GM23338 (cell line): ENCODE measurements at regions not wholly inside any gene's neighbourhood (a gene's known extent, or its start where the extent isn't known, plus 50 kb on each side); places are given as distances from the start of the nearest gene placed in this dataset.

Source experiments
- ATAC-seq: fragments of 200-7000 bp; cut with Tn5 transposase; 3 replicates; pipeline ENCODE4 v1.9.1; 2020
- DNase-seq: peaks from one replicate; pipeline ENCODE4 v3.0.0-alpha.2; 2015; ENCODE audit warnings: low spot score
- H2AFZ ChIP-seq: fragments of 200-600 bp; sonication (generic); 2 replicates; pipeline ENCODE4 v1.8.0; 2016; ENCODE audit warnings: antibody characterized with exemption, mild to moderate bottlenecking, moderate library complexity
- H3F3A ChIP-seq: fragments of 200-600 bp; sonication (generic); replicated peaks from 2 replicates; pipeline ENCODE4 v1.8.0; 2017; ENCODE audit warnings: antibody characterized with exemption, mixed run types, low read depth
- H3K27ac ChIP-seq: fragments of 200-600 bp; sonication (generic); 2 replicates; pipeline ENCODE4 v1.6.1; 2016; ENCODE audit warnings: low read depth
- H3K27me3 ChIP-seq: fragments of 200-600 bp; sonication (generic); 2 replicates; pipeline ENCODE4 v1.8.0; 2016; ENCODE audit warnings: mild to moderate bottlenecking, mixed run types, moderate library complexity; ENCODE audit not compliant: insufficient read depth
- H3K36me3 ChIP-seq: fragments of 200-600 bp; sonication (generic); 2 replicates; pipeline ENCODE4 v1.8.0; 2016; ENCODE audit warnings: mild to moderate bottlenecking; ENCODE audit not compliant: insufficient read depth
- H3K4me1 ChIP-seq: fragments of 200-600 bp; sonication (generic); 2 replicates; pipeline ENCODE4 v1.8.0; 2016; ENCODE audit warnings: mild to moderate bottlenecking, moderate library complexity; ENCODE audit not compliant: insufficient read depth
- H3K4me2 ChIP-seq: fragments of 200-600 bp; sonication (generic); 2 replicates; pipeline ENCODE4 v1.7.1; 2017; ENCODE audit warnings: mixed run types
- H3K4me3 ChIP-seq: fragments of 200-600 bp; sonication (generic); 2 replicates; pipeline ENCODE4 v1.6.1; 2016; ENCODE audit warnings: mixed run types
- H3K79me2 ChIP-seq: fragments of 200-600 bp; sonication (generic); replicated peaks from 2 replicates; pipeline ENCODE4 v1.8.0; 2017; ENCODE audit warnings: mild to moderate bottlenecking; ENCODE audit not compliant: insufficient read depth
- H3K9me2 ChIP-seq: fragments of 200-600 bp; sonication (generic); 2 replicates; pipeline ENCODE4 v1.8.0; 2017; ENCODE audit not compliant: insufficient read depth
- H4K20me1 ChIP-seq: fragments of 200-600 bp; sonication (generic); replicated peaks from 2 replicates; pipeline ENCODE4 v1.8.0; 2017; ENCODE audit warnings: mild to moderate bottlenecking; ENCODE audit not compliant: insufficient read depth
- H3K27ac Mint-ChIP-seq: 2 replicates; pipeline ENCODE4 v1.8.0; 2020; ENCODE audit warnings: inconsistent platforms, mild to moderate bottlenecking, moderate library complexity, mixed read lengths
- H3K27me3 Mint-ChIP-seq: 3 replicates; pipeline ENCODE4 v1.8.0; 2022; ENCODE audit warnings: low read depth, mild to moderate bottlenecking, moderate library complexity, mixed read lengths, inconsistent platforms; ENCODE audit not compliant: insufficient read depth, poor library complexity
- H3K36me3 Mint-ChIP-seq: 3 replicates; pipeline ENCODE4 v1.8.0; 2021; ENCODE audit warnings: low read depth, mild to moderate bottlenecking, inconsistent platforms, moderate library complexity, mixed read lengths
- H3K4me1 Mint-ChIP-seq: 3 replicates; pipeline ENCODE4 v1.8.0; 2020; ENCODE audit warnings: mild to moderate bottlenecking, inconsistent platforms, mixed read lengths
- H3K4me3 Mint-ChIP-seq: 3 replicates; pipeline ENCODE4 v1.8.0; 2021; ENCODE audit warnings: moderate library complexity, mild to moderate bottlenecking, inconsistent platforms, mixed read lengths
- H3K9me3 Mint-ChIP-seq: 3 replicates; pipeline ENCODE4 v1.8.0; 2020; ENCODE audit warnings: moderate library complexity, mild to moderate bottlenecking, inconsistent platforms, mixed read lengths
- CREB1 ChIP-seq: fragments of 250-450 bp; sonication (Bioruptor Pico); IDR thresholded peaks from 2 replicates; pipeline ENCODE4 v1.5.0; 2020; ENCODE audit warnings: low read depth, mild to moderate bottlenecking, moderate library complexity
- ETS1 ChIP-seq: IDR thresholded peaks from 2 replicates; pipeline ENCODE4 v1.6.1; 2016; ENCODE audit warnings: antibody characterized with exemption
- EZH2 ChIP-seq: fragments of 200-600 bp; sonication (generic); IDR thresholded peaks from one replicate; pipeline ENCODE4 v1.8.0; 2017; ENCODE audit warnings: antibody characterized with exemption, mild to moderate bottlenecking, low read depth; ENCODE audit not compliant: unreplicated experiment
- EZH2phosphoT487 ChIP-seq: fragments of 200-600 bp; sonication (generic); IDR thresholded peaks from one replicate; pipeline ENCODE4 v1.8.1; 2018; ENCODE audit warnings: antibody characterized with exemption; ENCODE audit not compliant: unreplicated experiment
- JUNB ChIP-seq: IDR thresholded peaks from one replicate; pipeline ENCODE4 v1.6.1; 2016; ENCODE audit warnings: antibody characterized with exemption; ENCODE audit not compliant: unreplicated experiment
- NANOG ChIP-seq: IDR thresholded peaks from 2 replicates; pipeline ENCODE4 v1.6.1; 2016; ENCODE audit warnings: antibody characterized with exemption, borderline replicate concordance
- POLR2AphosphoS5 ChIP-seq: IDR thresholded peaks from 2 replicates; pipeline ENCODE4 v1.6.1; 2016; ENCODE audit warnings: antibody characterized with exemption, low read depth
- STAT1 ChIP-seq: IDR thresholded peaks from one replicate; pipeline ENCODE4 v1.6.1; 2016; ENCODE audit warnings: antibody characterized with exemption; ENCODE audit not compliant: unreplicated experiment
- ZNF114 ChIP-seq: fragments of 250-450 bp; sonication (Bioruptor Pico); IDR thresholded peaks from 2 replicates; pipeline ENCODE4 v1.5.0; 2020; ENCODE audit warnings: mild to moderate bottlenecking, moderate library complexity
- ZNF331 ChIP-seq: fragments of 250-450 bp; sonication (Bioruptor Pico); IDR thresholded peaks from 2 replicates; pipeline ENCODE4 v1.5.0; 2020; ENCODE audit warnings: low read depth, mild to moderate bottlenecking, moderate library complexity
- ZNF462 ChIP-seq: fragments of 250-450 bp; sonication (Bioruptor Pico); IDR thresholded peaks from 2 replicates; pipeline ENCODE4 v1.5.0; 2020; ENCODE audit warnings: mild to moderate bottlenecking, moderate library complexity
- TF ChIP-seq, protein P1 (sequence below): IDR thresholded peaks from one replicate; pipeline ENCODE4 v1.6.1; 2018; ENCODE audit warnings: antibody characterized with exemption; ENCODE audit not compliant: unreplicated experiment
- TF ChIP-seq, protein P2 (sequence below), 2 experiments: fragments of 200-600 bp in 1 of 2; sonication (generic) in 1 of 2; conservative IDR thresholded peaks; 2 replicates each; pipeline versions ENCODE4 v1.5.1 to v1.6.1; 2016 to 2017; ENCODE audit warnings: antibody characterized with exemption in 2 of 2, low read depth in 2 of 2, mild to moderate bottlenecking in 2 of 2, moderate library complexity in 1 of 2

- Mint-ChIP-seq H3K27ac (no peak overlapping the region), H3K4me3 (no peak overlapping the region), H3K4me1 (no peaks in the 10 kb centered on the region), H3K9me3 (peaks cover 23% of the 10 kb centered on the region), H3K36me3 (peaks cover 11% of the 10 kb centered on the region; the same call in 1 of the 3 replicates), H3K27me3 (peaks cover 2% of the 10 kb centered on the region)
- no peak overlapping the region for H2AFZ ChIP-seq
- H3K36me3 ChIP-seq, result no peaks in the 10 kb centered on the region; the same call in 1 of the 2 replicates
- H4K20me1 ChIP-seq, result no peaks in the 10 kb centered on the region
- DNase-seq (no peak), ATAC-seq (no peak)
- H3F3A ChIP-seq, result no peaks in the 10 kb centered on the region
- H3K27me3 ChIP-seq, result no peaks in the 10 kb centered on the region
- no peak overlapping the region for H3K4me3 ChIP-seq
- H3K27ac ChIP-seq, result no peak overlapping the region
- H3K79me2 ChIP-seq, result no peaks in the 10 kb centered on the region
- no peak overlapping the region for H3K4me2 ChIP-seq
- TF ChIP-seq ZNF114 (CRISPR knock-in tag) (no peak), POLR2AphosphoS5 (no peak), EZH2phosphoT487 (no peak), ZNF331 (no peak), NANOG (no peak), JUNB (no peak), ETS1 (no peak), CREB1 (CRISPR knock-in tag) (no peak), ZNF462 (no peak), STAT1 (no peak), EZH2 (no peak)
- TF ChIP-seq, protein P1, sequence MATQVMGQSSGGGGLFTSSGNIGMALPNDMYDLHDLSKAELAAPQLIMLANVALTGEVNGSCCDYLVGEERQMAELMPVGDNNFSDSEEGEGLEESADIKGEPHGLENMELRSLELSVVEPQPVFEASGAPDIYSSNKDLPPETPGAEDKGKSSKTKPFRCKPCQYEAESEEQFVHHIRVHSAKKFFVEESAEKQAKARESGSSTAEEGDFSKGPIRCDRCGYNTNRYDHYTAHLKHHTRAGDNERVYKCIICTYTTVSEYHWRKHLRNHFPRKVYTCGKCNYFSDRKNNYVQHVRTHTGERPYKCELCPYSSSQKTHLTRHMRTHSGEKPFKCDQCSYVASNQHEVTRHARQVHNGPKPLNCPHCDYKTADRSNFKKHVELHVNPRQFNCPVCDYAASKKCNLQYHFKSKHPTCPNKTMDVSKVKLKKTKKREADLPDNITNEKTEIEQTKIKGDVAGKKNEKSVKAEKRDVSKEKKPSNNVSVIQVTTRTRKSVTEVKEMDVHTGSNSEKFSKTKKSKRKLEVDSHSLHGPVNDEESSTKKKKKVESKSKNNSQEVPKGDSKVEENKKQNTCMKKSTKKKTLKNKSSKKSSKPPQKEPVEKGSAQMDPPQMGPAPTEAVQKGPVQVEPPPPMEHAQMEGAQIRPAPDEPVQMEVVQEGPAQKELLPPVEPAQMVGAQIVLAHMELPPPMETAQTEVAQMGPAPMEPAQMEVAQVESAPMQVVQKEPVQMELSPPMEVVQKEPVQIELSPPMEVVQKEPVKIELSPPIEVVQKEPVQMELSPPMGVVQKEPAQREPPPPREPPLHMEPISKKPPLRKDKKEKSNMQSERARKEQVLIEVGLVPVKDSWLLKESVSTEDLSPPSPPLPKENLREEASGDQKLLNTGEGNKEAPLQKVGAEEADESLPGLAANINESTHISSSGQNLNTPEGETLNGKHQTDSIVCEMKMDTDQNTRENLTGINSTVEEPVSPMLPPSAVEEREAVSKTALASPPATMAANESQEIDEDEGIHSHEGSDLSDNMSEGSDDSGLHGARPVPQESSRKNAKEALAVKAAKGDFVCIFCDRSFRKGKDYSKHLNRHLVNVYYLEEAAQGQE, result no peak
- TF ChIP-seq, protein P2, sequence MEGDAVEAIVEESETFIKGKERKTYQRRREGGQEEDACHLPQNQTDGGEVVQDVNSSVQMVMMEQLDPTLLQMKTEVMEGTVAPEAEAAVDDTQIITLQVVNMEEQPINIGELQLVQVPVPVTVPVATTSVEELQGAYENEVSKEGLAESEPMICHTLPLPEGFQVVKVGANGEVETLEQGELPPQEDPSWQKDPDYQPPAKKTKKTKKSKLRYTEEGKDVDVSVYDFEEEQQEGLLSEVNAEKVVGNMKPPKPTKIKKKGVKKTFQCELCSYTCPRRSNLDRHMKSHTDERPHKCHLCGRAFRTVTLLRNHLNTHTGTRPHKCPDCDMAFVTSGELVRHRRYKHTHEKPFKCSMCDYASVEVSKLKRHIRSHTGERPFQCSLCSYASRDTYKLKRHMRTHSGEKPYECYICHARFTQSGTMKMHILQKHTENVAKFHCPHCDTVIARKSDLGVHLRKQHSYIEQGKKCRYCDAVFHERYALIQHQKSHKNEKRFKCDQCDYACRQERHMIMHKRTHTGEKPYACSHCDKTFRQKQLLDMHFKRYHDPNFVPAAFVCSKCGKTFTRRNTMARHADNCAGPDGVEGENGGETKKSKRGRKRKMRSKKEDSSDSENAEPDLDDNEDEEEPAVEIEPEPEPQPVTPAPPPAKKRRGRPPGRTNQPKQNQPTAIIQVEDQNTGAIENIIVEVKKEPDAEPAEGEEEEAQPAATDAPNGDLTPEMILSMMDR (conservative IDR thresholded peaks at IDR 0.05; ENCODE audit: low read depth in 2 of 2), result no peak
- H3K9me2 ChIP-seq, result no peaks in the 10 kb centered on the region
- H3K4me1 ChIP-seq, result no peaks in the 10 kb centered on the region
Measured at GRCh38 chr2:33873076-33873605, 274.0 kb upstream of the FAM98A start.
